Trophoblast cell (in vitro differentiated cells and primary cell): ENCODE measurements at regions not wholly inside any gene's neighbourhood (a gene's known extent, or its start where the extent isn't known, plus 50 kb on each side); places are given as distances from the start of the nearest gene placed in this dataset.

Experiments
- DNase-seq, 2 donors: peaks; one replicate each; pipeline ENCODE4 v3.0.0-alpha.2; 2016
- H2AFZ ChIP-seq: 2 replicates; pipeline ENCODE4 v1.6.1; 2013; ENCODE audit warnings: low read length, moderate library complexity, mild to moderate bottlenecking; ENCODE audit not compliant: insufficient read depth, poor library complexity
- H2AK5ac ChIP-seq: 2 replicates; pipeline ENCODE4 v1.6.1; 2013; ENCODE audit warnings: mild to moderate bottlenecking, low read length
- H2BK120ac ChIP-seq: 2 replicates; pipeline ENCODE4 v1.6.1; 2013; ENCODE audit warnings: low read length, mild to moderate bottlenecking, moderate library complexity; ENCODE audit not compliant: insufficient read depth, poor library complexity
- H2BK12ac ChIP-seq: 2 replicates; pipeline ENCODE4 v1.6.1; 2013; ENCODE audit warnings: mild to moderate bottlenecking, low read length, moderate library complexity
- H2BK5ac ChIP-seq: 2 replicates; pipeline ENCODE4 v1.6.1; 2013; ENCODE audit warnings: low read length, low read depth, moderate library complexity, mild to moderate bottlenecking; ENCODE audit not compliant: poor library complexity
- H3K14ac ChIP-seq: 2 replicates; pipeline ENCODE4 v1.6.1; 2013; ENCODE audit warnings: mild to moderate bottlenecking, low read length
- H3K18ac ChIP-seq: 2 replicates; pipeline ENCODE4 v1.6.1; 2013; ENCODE audit warnings: mild to moderate bottlenecking, low read length
- H3K23ac ChIP-seq: 2 replicates; pipeline ENCODE4 v1.6.1; 2013; ENCODE audit warnings: low read length
- H3K27ac ChIP-seq: 2 replicates; pipeline ENCODE4 v1.5.1; 2013; ENCODE audit warnings: low read depth, mild to moderate bottlenecking, inconsistent platforms, low read length, moderate library complexity
- H3K27me3 ChIP-seq: 2 replicates; pipeline ENCODE4 v1.6.1; 2013; ENCODE audit warnings: inconsistent platforms, mild to moderate bottlenecking, low read length, moderate library complexity; ENCODE audit not compliant: insufficient read depth
- H3K36me3 ChIP-seq, 2 experiments: 1 replicate in 1 of 2; 2 replicates in 1 of 2; pipeline ENCODE4 v1.6.1; 2013; ENCODE audit warnings: low read length in 2 of 2, mild to moderate bottlenecking in 2 of 2, moderate library complexity in 1 of 2; ENCODE audit not compliant: insufficient read depth in 2 of 2, control insufficient read depth in 1 of 2
- H3K4ac ChIP-seq: 2 replicates; pipeline ENCODE4 v1.6.1; 2013; ENCODE audit warnings: low read depth, mild to moderate bottlenecking, low read length, moderate library complexity
- H3K4me1 ChIP-seq, 2 experiments: 1 replicate in 1 of 2; 2 replicates in 1 of 2; pipeline ENCODE4 v1.6.1; 2013; ENCODE audit warnings: low read length in 2 of 2, mild to moderate bottlenecking in 2 of 2, moderate library complexity in 1 of 2; ENCODE audit not compliant: insufficient read depth in 2 of 2, control insufficient read depth in 1 of 2
- H3K4me2 ChIP-seq: 2 replicates; pipeline ENCODE4 v1.6.1; 2013; ENCODE audit warnings: inconsistent platforms, mild to moderate bottlenecking, low read length, moderate library complexity
- H3K4me3 ChIP-seq: 2 replicates; pipeline ENCODE4 v1.5.1; 2013; ENCODE audit warnings: mild to moderate bottlenecking, low read depth, low read length, inconsistent platforms
- H3K79me1 ChIP-seq: one replicate; pipeline ENCODE4 v1.6.1; 2013; ENCODE audit warnings: low read length
- H3K79me2 ChIP-seq: 2 replicates; pipeline ENCODE4 v1.6.1; 2013; ENCODE audit warnings: low read length, mild to moderate bottlenecking; ENCODE audit not compliant: control insufficient read depth, insufficient read depth, poor library complexity
- H3K9ac ChIP-seq: 2 replicates; pipeline ENCODE4 v1.6.1; 2013; ENCODE audit warnings: mild to moderate bottlenecking, low read length
- H3K9me3 ChIP-seq: 2 replicates; pipeline ENCODE4 v1.6.1; 2013; ENCODE audit warnings: low read depth, mild to moderate bottlenecking, control low read depth, inconsistent platforms, low read length; ENCODE audit not compliant: insufficient read depth
- H4K12ac ChIP-seq: 2 replicates; pipeline ENCODE4 v1.6.1; 2013; ENCODE audit warnings: low read depth, mild to moderate bottlenecking, low read length, moderate library complexity
- H4K8ac ChIP-seq: 2 replicates; pipeline ENCODE4 v1.6.1; 2013; ENCODE audit warnings: low read depth, mild to moderate bottlenecking, low read length, moderate library complexity
- H4K91ac ChIP-seq: one replicate; pipeline ENCODE4 v1.6.1; 2013; ENCODE audit warnings: low read depth, mild to moderate bottlenecking, low read length, moderate library complexity
- WGBS: extraction: QIAGEN DNeasy Blood & Tissue Kit; methylation state at CpG from one replicate; pipeline ENCODE4 v1.1.7; 2013; ENCODE audit warnings: missing lambda C conversion rate; ENCODE audit not compliant: insufficient read length, insufficient coverage; ENCODE audit errors: extremely low coverage; 5-methylcytosine and 5-hydroxymethylcytosine counted together

DNA sequence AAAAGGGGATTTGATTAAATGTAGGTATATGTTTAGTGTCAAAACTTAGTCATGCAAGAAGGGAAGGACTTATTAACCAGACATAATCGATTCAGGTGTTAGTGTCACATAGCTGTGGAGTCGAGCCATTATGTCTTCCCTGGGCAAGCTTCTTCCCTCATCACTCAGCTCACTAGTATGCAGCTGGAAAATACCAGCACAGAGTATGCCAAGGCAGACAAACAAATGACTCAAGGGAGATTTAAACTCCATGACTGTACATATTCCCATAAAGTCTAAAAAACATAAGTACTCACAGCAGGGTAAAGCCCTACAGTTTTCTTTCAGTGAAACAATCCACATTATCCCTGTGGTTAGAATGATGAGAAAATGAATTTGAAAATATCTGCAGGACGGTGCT lies 304.5 kb downstream of the CBLL2 start:
- Histone ChIP-seq H3K4ac (no peak overlapping the region), H2AK5ac (no peak overlapping the region)
- WGBS = no CpG with 5 or more reads among the region's 3 CpGs

GRCh38 chrX:22585831-22586230 lies 313.1 kb downstream of the CBLL2 start:
- H3K9me3 ChIP-seq = no peaks in the 10 kb centered on the region

More for the DNA sequence above, 304.5 kb downstream of the CBLL2 start:
- no peaks in the 10 kb centered on the region for H3K27me3 ChIP-seq
- peak overlapping the region; percentile 17 for H3K27ac ChIP-seq
- H3K23ac ChIP-seq = no peak overlapping the region
- no peaks in the 10 kb centered on the region for H3K36me3 ChIP-seq
- H3K79me1 ChIP-seq = peaks cover 2% of the 10 kb centered on the region
- H3K9me3 ChIP-seq = no peaks in the 10 kb centered on the region
- no peak overlapping the region for H4K8ac ChIP-seq
- no peaks in the 10 kb centered on the region for H3K79me2 ChIP-seq
- DNase-seq = peak in 1 of 2 donors; percentile 32
- H3K18ac ChIP-seq = no peak overlapping the region
- H3K4me1 ChIP-seq = peaks cover 0 to 1% of the 10 kb centered on the region in 2 experiments
- H3K14ac ChIP-seq = no peak overlapping the region
- no peak overlapping the region for H2AFZ ChIP-seq
- no peak overlapping the region for H2BK12ac ChIP-seq
- H3K4me3 ChIP-seq = no peak overlapping the region
- H2BK5ac ChIP-seq = no peak overlapping the region
- H3K4me2 ChIP-seq = no peak overlapping the region
- no peak overlapping the region for H4K12ac ChIP-seq
- H3K9ac ChIP-seq = no peak overlapping the region
- H2BK120ac ChIP-seq = no peak overlapping the region
- H4K91ac ChIP-seq = no peak overlapping the region

DNA sequence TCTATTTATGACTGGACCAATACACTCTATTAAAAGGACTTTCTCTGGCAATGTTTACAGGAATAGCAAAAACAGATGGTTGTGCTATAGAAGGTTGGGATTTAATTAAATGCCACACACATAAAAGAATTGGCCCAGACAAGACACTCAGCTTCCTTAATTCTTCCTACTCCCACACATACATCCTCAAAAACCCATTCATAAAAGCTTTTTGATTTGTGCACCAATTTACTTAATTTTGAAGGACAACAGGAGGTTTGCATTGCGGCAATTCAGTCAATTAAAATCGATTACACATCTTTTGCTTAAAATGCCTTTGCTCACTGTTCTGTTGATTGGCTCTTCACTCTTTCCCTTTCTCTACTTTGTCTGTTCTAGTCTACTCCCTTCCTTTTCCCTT lies 317.1 kb downstream of the CBLL2 start:
- H3K18ac ChIP-seq = no peak overlapping the region
- no CpG with 5 or more reads among the region's 2 CpGs for WGBS

More at GRCh38 chrX:22585831-22586230, 313.1 kb downstream of the CBLL2 start:
- Histone ChIP-seq H3K79me2 (no peaks in the 10 kb centered on the region), H2BK5ac (no peak overlapping the region), H2BK12ac (no peak overlapping the region), H3K23ac (no peak overlapping the region), H3K18ac (no peak overlapping the region), H3K14ac (no peak overlapping the region), H3K4me2 (no peak overlapping the region), H3K36me3 (no peaks in the 10 kb centered on the region), H4K12ac (no peak overlapping the region), H3K4ac (no peak overlapping the region), H2BK120ac (no peak overlapping the region), H4K91ac (no peak overlapping the region), H3K4me3 (no peak overlapping the region), H4K8ac (no peak overlapping the region), H3K27me3 (no peaks in the 10 kb centered on the region), H3K27ac (no peak overlapping the region), H2AK5ac (no peak overlapping the region), H3K4me1 (no peaks in the 10 kb centered on the region), H3K79me1 (no peaks in the 10 kb centered on the region), H3K9ac (no peak overlapping the region), H2AFZ (no peak overlapping the region)
- WGBS = no CpG with 5 or more reads among the region's 1 CpG
- DNase-seq = no peak

DNA sequence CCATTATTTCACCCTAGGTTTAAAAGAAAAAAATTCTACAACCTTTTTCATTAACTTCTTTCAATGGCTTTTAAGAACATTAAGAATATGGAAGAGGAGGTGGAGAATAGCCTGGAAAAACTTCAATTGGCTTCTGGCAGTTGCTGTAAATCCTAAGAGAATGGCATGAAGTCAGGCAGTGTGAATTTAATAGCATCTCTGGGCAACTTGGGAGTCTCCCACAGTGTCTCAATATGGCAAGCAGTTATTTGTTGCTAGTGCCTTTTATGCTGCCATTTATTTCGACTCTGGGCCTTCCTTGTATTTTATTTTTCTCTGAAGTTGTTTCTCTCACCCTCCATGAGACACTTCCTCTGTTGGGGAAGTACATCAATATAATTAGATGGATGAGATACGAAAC lies 322.1 kb downstream of the CBLL2 start:
- Histone ChIP-seq H3K4me3 (no peak overlapping the region), H2AK5ac (no peak overlapping the region), H3K36me3 (no peaks in the 10 kb centered on the region), H3K4me1 (no peaks in the 10 kb centered on the region), H3K27me3 (no peaks in the 10 kb centered on the region), H3K9ac (no peak overlapping the region), H3K9me3 (no peaks in the 10 kb centered on the region), H3K79me2 (no peaks in the 10 kb centered on the region), H2BK12ac (no peak overlapping the region), H2AFZ (no peak overlapping the region), H4K8ac (no peak overlapping the region), H3K27ac (no peak overlapping the region), H3K23ac (no peak overlapping the region), H2BK120ac (no peak overlapping the region), H3K18ac (no peak overlapping the region), H4K12ac (no peak overlapping the region), H3K79me1 (no peaks in the 10 kb centered on the region), H3K4ac (no peak overlapping the region), H2BK5ac (no peak overlapping the region), H3K4me2 (no peak overlapping the region), H3K14ac (no peak overlapping the region), H4K91ac (no peak overlapping the region)
- no peak for DNase-seq
- no CpG with 5 or more reads among the region's 2 CpGs for WGBS

More for the DNA sequence above, 317.1 kb downstream of the CBLL2 start:
- H2BK12ac ChIP-seq = no peak overlapping the region
- no peak overlapping the region for H4K91ac ChIP-seq
- H3K9ac ChIP-seq = no peak overlapping the region
- H3K79me1 ChIP-seq = no peaks in the 10 kb centered on the region
- H4K8ac ChIP-seq = no peak overlapping the region
- H3K27me3 ChIP-seq = no peaks in the 10 kb centered on the region
- H3K4me1 ChIP-seq = no peaks in the 10 kb centered on the region
- H2BK120ac ChIP-seq = no peak overlapping the region
- H2AFZ ChIP-seq = no peak overlapping the region
- no peaks in the 10 kb centered on the region for H3K79me2 ChIP-seq
- no peak overlapping the region for H3K23ac ChIP-seq
- H4K12ac ChIP-seq = no peak overlapping the region
- no peaks in the 10 kb centered on the region for H3K9me3 ChIP-seq
- no peak overlapping the region for H3K4me2 ChIP-seq
- no peak overlapping the region for H3K14ac ChIP-seq
- no peak overlapping the region for H3K27ac ChIP-seq
- H2BK5ac ChIP-seq = no peak overlapping the region
- H3K4ac ChIP-seq = no peak overlapping the region
- no peaks in the 10 kb centered on the region for H3K36me3 ChIP-seq
- no peak for DNase-seq
- no peak overlapping the region for H2AK5ac ChIP-seq
- no peak overlapping the region for H3K4me3 ChIP-seq
